ENCODE measurements at regions not wholly inside any gene's neighbourhood (a gene's known extent, or its start where the extent isn't known, plus 50 kb on each side); places are given as distances from the start of the nearest gene placed in this dataset.

DNA sequence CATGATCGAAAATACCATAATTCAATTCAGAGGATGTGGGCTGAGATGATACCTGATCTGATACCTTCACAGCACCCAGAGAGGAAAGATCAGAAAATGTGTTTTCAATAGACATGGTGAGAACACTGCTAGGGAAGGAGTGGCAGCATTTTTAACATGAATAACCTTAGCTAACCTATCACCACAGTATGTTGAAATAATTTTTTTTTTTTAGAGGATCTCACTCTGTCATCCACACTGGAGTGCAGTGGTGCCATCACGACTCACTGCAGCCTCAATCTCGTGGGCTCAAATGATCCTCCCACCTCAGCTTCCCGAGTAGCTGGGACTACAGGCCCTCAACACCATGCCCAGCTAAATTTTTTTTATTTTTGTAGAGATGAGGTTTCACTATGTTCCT, 90.5 kb upstream of the RAPGEF2 start:
- intact Hi-C loops (cut with micrococcal nuclease) = no loop called here

DNA sequence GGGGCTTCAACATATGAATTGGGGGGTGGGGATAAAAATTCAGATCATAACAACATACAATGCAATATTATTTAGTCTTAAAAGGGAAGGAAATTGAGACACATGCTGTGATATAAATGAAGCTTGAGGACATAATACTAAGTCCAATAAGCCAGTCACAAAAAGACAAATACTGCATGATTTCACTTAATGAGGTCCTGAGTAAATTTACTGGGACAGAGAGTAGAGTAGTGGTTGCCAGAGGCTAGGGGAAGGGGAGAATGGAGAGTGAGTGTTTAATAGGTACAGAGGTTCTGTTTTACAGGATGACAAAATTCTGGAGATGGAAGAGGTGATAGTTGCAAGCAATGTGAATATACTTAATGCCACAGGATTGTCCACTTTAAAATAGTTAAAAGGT, 89.2 kb upstream of the RAPGEF2 start:
- DNase-seq (no peak), ATAC-seq (no peak)
- no peaks in the 10 kb centered on the region for H3K9me3 Mint-ChIP-seq
- Histone ChIP-seq H3K36me3 (ENCODE audit: control insufficient read depth, insufficient read depth, low read length) (no peaks in the 10 kb centered on the region), H3K4me1 (ENCODE audit: control insufficient read depth, insufficient read depth, low read length) (no peaks in the 10 kb centered on the region), H3K27me3 (ENCODE audit: control insufficient read depth, insufficient read depth, low read length) (no peaks in the 10 kb centered on the region), H3K27ac (ENCODE audit: low read length) (no peak overlapping the region), H3K9me3 (ENCODE audit: control insufficient read depth, insufficient read depth, low read length) (no peaks in the 10 kb centered on the region), H3K4me3 (ENCODE audit: low read length) (no peak overlapping the region)
- H3K4me1 Mint-ChIP-seq = no peaks in the 10 kb centered on the region
- no peaks in the 10 kb centered on the region for H3K36me3 Mint-ChIP-seq
- H3K27me3 Mint-ChIP-seq (ENCODE audit: low read depth in 2 of 2) = peaks cover 0 to 4% of the 10 kb centered on the region in 2 donors
- no peak overlapping the region for H3K4me3 Mint-ChIP-seq
- intact Hi-C loops (cut with micrococcal nuclease) = no loop called here
- H3K27ac Mint-ChIP-seq = no peak overlapping the region
- TF ChIP-seq, protein P1, sequence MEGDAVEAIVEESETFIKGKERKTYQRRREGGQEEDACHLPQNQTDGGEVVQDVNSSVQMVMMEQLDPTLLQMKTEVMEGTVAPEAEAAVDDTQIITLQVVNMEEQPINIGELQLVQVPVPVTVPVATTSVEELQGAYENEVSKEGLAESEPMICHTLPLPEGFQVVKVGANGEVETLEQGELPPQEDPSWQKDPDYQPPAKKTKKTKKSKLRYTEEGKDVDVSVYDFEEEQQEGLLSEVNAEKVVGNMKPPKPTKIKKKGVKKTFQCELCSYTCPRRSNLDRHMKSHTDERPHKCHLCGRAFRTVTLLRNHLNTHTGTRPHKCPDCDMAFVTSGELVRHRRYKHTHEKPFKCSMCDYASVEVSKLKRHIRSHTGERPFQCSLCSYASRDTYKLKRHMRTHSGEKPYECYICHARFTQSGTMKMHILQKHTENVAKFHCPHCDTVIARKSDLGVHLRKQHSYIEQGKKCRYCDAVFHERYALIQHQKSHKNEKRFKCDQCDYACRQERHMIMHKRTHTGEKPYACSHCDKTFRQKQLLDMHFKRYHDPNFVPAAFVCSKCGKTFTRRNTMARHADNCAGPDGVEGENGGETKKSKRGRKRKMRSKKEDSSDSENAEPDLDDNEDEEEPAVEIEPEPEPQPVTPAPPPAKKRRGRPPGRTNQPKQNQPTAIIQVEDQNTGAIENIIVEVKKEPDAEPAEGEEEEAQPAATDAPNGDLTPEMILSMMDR (IDR thresholded peaks at IDR 0.05) = no peak

More for the DNA sequence above, 90.5 kb upstream of the RAPGEF2 start:
- H3K4me3 Mint-ChIP-seq = no peak overlapping the region
- DNase-seq (no peak), ATAC-seq (no peak)
- no peak overlapping the region for H3K27ac Mint-ChIP-seq
- H3K27me3 Mint-ChIP-seq (ENCODE audit: low read depth in 2 of 2) = peaks cover 0 to 4% of the 10 kb centered on the region in 2 donors
- Histone ChIP-seq H3K9me3 (ENCODE audit: control insufficient read depth, insufficient read depth, low read length) (no peaks in the 10 kb centered on the region), H3K27ac (ENCODE audit: low read length) (no peak overlapping the region), H3K4me3 (ENCODE audit: low read length) (no peak overlapping the region), H3K4me1 (ENCODE audit: control insufficient read depth, insufficient read depth, low read length) (no peaks in the 10 kb centered on the region), H3K36me3 (ENCODE audit: control insufficient read depth, insufficient read depth, low read length) (no peaks in the 10 kb centered on the region), H3K27me3 (ENCODE audit: control insufficient read depth, insufficient read depth, low read length) (no peaks in the 10 kb centered on the region)
- TF ChIP-seq, protein P1 (IDR thresholded peaks at IDR 0.05) = no peak
- WGBS (ENCODE audit: insufficient coverage) = 92% methylated on average over 2 of the region's 4 CpGs
- no peaks in the 10 kb centered on the region for H3K36me3 Mint-ChIP-seq
- no peaks in the 10 kb centered on the region for H3K9me3 Mint-ChIP-seq
- H3K4me1 Mint-ChIP-seq = no peaks in the 10 kb centered on the region

DNA sequence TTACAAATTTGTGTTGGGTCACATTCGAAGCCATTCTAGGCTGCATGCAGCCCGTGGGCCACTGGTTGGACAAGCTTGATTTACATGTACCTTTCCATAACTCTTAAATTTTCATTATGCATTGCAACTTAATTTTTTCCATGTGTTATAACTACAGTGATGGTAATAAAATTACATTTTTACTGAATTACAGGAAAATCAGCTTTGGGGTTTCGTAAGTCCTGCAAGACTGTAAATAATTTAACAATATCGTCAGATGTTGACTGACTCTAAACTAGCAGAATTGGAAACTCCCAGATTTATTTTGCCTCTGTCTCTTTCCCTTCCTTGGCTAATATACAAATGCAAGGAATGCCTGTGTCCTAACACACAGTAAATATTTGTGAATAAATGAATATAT, 88.0 kb upstream of the RAPGEF2 start:
- no peaks in the 10 kb centered on the region for H3K4me1 ChIP-seq (ENCODE audit: control insufficient read depth, insufficient read depth, low read length)
- no peak for ATAC-seq
- intact Hi-C loops (cut with micrococcal nuclease) = no loop called here

DNA sequence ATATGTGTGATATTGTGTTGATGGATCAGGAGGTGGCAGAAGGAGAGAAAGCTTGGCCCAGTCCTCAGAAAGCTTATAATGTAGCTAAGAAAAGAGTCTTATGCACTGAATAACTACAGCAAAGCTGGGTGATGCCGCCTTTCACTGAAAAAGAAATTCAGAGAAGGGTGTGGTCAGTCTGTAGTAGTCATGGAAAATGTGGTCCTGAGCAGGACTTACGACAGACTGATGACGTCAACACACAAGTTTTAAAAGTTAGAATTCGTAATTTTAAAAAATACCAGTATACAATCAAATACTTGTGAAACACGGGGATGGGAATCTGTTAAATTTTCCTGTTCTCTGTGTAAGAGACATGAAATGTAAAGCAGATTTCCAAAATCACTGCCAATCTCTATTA, 87.0 kb upstream of the RAPGEF2 start:
- H3K27ac ChIP-seq (ENCODE audit: low read length) = no peak overlapping the region
- TF ChIP-seq, protein P1 (IDR thresholded peaks at IDR 0.05) = no peak
- intact Hi-C loops (cut with micrococcal nuclease) = no loop called here
- no peak overlapping the region for H3K27ac Mint-ChIP-seq
- H3K9me3 Mint-ChIP-seq = no peaks in the 10 kb centered on the region
- H3K4me3 Mint-ChIP-seq = no peak overlapping the region
- peaks cover 0 to 4% of the 10 kb centered on the region in 2 donors for H3K27me3 Mint-ChIP-seq (ENCODE audit: low read depth in 2 of 2)
- no peaks in the 10 kb centered on the region for H3K9me3 ChIP-seq (ENCODE audit: control insufficient read depth, insufficient read depth, low read length)
- WGBS (ENCODE audit: insufficient coverage) = 92% methylated on average over 3 of the region's 5 CpGs
- ATAC-seq (no peak), DNase-seq (no peak)
- H3K27me3 ChIP-seq (ENCODE audit: control insufficient read depth, insufficient read depth, low read length) = no peaks in the 10 kb centered on the region
- H3K4me1 Mint-ChIP-seq = no peaks in the 10 kb centered on the region
- no peaks in the 10 kb centered on the region for H3K36me3 Mint-ChIP-seq
- H3K4me1 ChIP-seq (ENCODE audit: control insufficient read depth, insufficient read depth, low read length) = no peaks in the 10 kb centered on the region
- no peaks in the 10 kb centered on the region for H3K36me3 ChIP-seq (ENCODE audit: control insufficient read depth, insufficient read depth, low read length)
- H3K4me3 ChIP-seq (ENCODE audit: low read length) = no peak overlapping the region

More for the DNA sequence above, 88.0 kb upstream of the RAPGEF2 start:
- Mint-ChIP-seq H3K9me3 (no peaks in the 10 kb centered on the region), H3K4me3 (no peak overlapping the region), H3K4me1 (no peaks in the 10 kb centered on the region), H3K27ac (no peak overlapping the region), H3K36me3 (no peaks in the 10 kb centered on the region), H3K27me3 (ENCODE audit: low read depth in 2 of 2) (peaks cover 0 to 7% of the 10 kb centered on the region in 2 donors)
- TF ChIP-seq, protein P1 (IDR thresholded peaks at IDR 0.05) = no peak
- Histone ChIP-seq H3K27ac (ENCODE audit: low read length) (no peak overlapping the region), H3K9me3 (ENCODE audit: control insufficient read depth, insufficient read depth, low read length) (no peaks in the 10 kb centered on the region), H3K27me3 (ENCODE audit: control insufficient read depth, insufficient read depth, low read length) (no peaks in the 10 kb centered on the region), H3K4me3 (ENCODE audit: low read length) (no peak overlapping the region), H3K36me3 (ENCODE audit: control insufficient read depth, insufficient read depth, low read length) (no peaks in the 10 kb centered on the region)
- no peak for DNase-seq
- WGBS (ENCODE audit: insufficient coverage) = 91% methylated on average over 4 of the region's 4 CpGs

All from natural killer cell (primary cell).